Lower lobe of right lung (tissue), 2 donors: ENCODE measurements at regions not wholly inside any gene's neighbourhood (a gene's known extent, or its start where the extent isn't known, plus 50 kb on each side); places are given as distances from the start of the nearest gene placed in this dataset.

ENCODE experiments used
- ATAC-seq, 2 donors: fragments of 200-7000 bp; cut with Tn5 transposase; one replicate each; pipeline ENCODE4 v1.9.1; 2020 to 2022; ENCODE audit warnings: mild to moderate bottlenecking in 2 of 2, moderate library complexity in 2 of 2
- DNase-seq: peaks from one replicate; pipeline ENCODE4 v3.0.0-alpha.2; 2020
- H3K27ac ChIP-seq: fragments of 200-600 bp; one replicate; pipeline ENCODE4 v1.8.0; 2022
- H3K27me3 ChIP-seq: fragments of 200-600 bp; one replicate; pipeline ENCODE4 v1.8.0; 2022; ENCODE audit warnings: low read depth
- H3K36me3 ChIP-seq: fragments of 200-600 bp; one replicate; pipeline ENCODE4 v1.8.0; 2022; ENCODE audit warnings: mild to moderate bottlenecking
- H3K4me1 ChIP-seq: fragments of 200-600 bp; one replicate; pipeline ENCODE4 v1.8.0; 2022
- H3K4me3 ChIP-seq: fragments of 200-600 bp; one replicate; pipeline ENCODE4 v1.8.0; 2022; ENCODE audit warnings: mild to moderate bottlenecking
- H3K9me3 ChIP-seq: fragments of 200-600 bp; one replicate; pipeline ENCODE4 v1.8.0; 2022
- intact Hi-C: fragments of 100-400 bp; cut with DNase I; formaldehyde crosslinking; loops from one replicate; pipeline ENCODE4 v1.11.0; 2022
- TF ChIP-seq, protein P1 (sequence below): fragments of 200-600 bp; IDR thresholded peaks from one replicate; pipeline ENCODE4 v1.8.0; 2022; ENCODE audit warnings: antibody characterized with exemption, mild to moderate bottlenecking
- donor health status: DM: no; HTN: yes; CAD: no; lungs with severe emphysema.

DNA sequence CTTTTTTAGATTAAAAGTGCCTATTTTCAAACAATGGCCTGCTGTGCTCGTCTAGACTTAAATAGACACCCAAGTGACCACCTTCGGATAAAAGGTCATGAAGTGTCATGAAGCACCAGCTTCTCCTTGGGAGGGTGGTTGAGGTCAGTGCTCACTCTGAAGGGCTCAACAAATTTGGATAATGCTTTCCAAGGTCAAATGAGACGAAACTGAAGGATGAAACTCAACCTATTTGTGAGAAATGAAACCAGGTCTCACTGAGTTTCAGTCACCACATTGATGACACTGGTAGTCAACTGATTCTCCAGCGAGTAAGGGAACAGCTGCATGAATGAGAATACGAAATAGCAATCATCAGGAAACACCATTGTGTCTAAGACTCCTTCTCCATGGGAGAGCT is 852.6 kb downstream of the NTRK3 start:
- DNase-seq, result no peak
- H3K4me3 ChIP-seq, result no peak overlapping the region
- TF ChIP-seq, protein P1, sequence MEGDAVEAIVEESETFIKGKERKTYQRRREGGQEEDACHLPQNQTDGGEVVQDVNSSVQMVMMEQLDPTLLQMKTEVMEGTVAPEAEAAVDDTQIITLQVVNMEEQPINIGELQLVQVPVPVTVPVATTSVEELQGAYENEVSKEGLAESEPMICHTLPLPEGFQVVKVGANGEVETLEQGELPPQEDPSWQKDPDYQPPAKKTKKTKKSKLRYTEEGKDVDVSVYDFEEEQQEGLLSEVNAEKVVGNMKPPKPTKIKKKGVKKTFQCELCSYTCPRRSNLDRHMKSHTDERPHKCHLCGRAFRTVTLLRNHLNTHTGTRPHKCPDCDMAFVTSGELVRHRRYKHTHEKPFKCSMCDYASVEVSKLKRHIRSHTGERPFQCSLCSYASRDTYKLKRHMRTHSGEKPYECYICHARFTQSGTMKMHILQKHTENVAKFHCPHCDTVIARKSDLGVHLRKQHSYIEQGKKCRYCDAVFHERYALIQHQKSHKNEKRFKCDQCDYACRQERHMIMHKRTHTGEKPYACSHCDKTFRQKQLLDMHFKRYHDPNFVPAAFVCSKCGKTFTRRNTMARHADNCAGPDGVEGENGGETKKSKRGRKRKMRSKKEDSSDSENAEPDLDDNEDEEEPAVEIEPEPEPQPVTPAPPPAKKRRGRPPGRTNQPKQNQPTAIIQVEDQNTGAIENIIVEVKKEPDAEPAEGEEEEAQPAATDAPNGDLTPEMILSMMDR, result no peak
- no peaks in the 10 kb centered on the region for H3K9me3 ChIP-seq
- no peaks in the 10 kb centered on the region for H3K27me3 ChIP-seq
- no peaks in the 10 kb centered on the region for H3K36me3 ChIP-seq
- no peaks in the 10 kb centered on the region for H3K4me1 ChIP-seq
- H3K27ac ChIP-seq, result no peak overlapping the region
- no peak for ATAC-seq
- intact Hi-C loops, result no loop called here

DNA sequence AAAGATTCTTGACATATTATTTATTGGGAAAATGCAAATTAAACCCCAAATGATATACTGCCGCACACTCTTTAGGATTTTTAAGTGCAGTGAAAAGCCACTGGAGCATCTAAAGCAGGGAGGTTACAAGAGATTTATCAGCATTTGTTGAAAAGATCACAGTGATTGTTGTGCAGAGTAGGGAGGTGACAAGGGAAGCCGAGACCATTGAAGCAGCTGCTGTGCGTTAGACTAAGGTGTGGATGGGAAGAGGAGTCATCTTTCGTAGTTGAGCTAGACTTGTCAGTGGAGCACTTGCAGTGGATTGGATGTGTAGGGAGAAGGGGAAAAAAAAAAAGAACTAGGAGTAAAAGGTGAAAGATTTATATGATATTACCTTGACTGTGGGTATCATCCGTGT is 854.6 kb downstream of the NTRK3 start:
- DNase-seq (no peak), ATAC-seq (no peak)
- Histone ChIP-seq H3K9me3 (no peaks in the 10 kb centered on the region), H3K4me1 (no peaks in the 10 kb centered on the region), H3K36me3 (no peaks in the 10 kb centered on the region), H3K27ac (no peak overlapping the region), H3K27me3 (no peaks in the 10 kb centered on the region), H3K4me3 (no peak overlapping the region)
- intact Hi-C loops, result no loop called here
- TF ChIP-seq, protein P1, result no peak

DNA sequence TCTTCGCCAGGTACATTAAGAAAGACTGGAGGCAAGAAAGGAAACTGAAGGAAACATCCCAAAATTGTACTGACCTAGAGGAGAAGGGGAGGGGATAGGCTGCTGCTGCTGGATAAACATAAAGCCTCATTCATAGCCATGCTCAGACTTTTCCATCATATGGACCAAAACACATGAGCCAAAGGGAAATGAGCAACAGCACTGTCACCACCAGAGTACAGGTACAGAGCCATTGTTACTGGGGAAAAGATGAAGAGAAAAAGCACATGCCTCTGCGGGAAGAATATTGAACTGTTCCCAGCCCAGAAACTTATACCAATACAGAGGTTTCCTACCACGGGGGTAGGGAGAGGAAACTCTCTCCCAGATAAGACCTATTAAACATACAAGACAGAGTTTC is 861.9 kb downstream of the NTRK3 start:
- DNase-seq (no peak), ATAC-seq (no peak)
- TF ChIP-seq, protein P1, result no peak
- Histone ChIP-seq H3K27ac (no peak overlapping the region), H3K9me3 (peaks cover 5% of the 10 kb centered on the region), H3K4me3 (no peak overlapping the region), H3K4me1 (no peaks in the 10 kb centered on the region), H3K36me3 (no peaks in the 10 kb centered on the region), H3K27me3 (no peaks in the 10 kb centered on the region)
- intact Hi-C loops, result no loop called here

DNA sequence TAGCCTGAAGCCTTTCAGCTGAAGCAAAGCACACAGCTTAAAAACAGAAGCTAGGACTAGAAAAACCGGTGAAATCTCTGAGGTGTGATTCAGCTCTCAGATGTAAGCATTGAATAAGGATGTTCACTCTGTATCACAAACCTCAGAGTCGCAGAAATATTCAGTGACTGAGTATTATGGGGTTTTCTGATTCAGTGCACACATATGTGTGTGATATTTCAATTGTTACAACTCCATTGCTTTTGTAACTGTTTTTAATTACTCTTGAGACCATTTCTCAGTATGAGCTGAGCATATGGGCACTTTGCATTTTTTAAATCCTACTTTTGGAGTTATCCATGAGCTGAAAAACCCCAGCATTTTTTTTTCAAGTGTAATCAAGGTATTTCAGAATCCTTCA is 868.8 kb downstream of the NTRK3 start:
- Histone ChIP-seq H3K9me3 (no peaks in the 10 kb centered on the region), H3K4me1 (no peaks in the 10 kb centered on the region), H3K4me3 (no peak overlapping the region), H3K27me3 (no peaks in the 10 kb centered on the region), H3K36me3 (no peaks in the 10 kb centered on the region), H3K27ac (no peak overlapping the region)
- intact Hi-C loops, result no loop called here
- DNase-seq (no peak), ATAC-seq (no peak)
- TF ChIP-seq, protein P1, result no peak

DNA sequence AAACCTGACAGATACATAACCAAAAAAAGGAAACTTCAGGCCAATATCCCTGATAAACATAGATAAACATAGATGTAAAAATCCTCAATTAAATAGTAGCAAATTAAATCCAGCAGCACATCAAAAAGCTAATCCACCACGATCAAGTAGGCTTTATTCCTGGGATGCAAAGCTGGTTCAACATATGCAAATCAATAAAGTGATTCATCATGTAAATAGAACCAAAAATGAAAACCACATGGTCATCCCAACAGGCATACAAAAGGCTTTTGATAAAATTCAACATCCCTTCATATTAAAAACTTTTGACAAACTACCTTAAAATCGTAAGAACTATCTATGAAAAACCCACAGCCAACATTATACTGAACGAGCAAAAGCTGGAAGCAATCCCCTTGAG is 882.2 kb downstream of the NTRK3 start:
- intact Hi-C loops, result no loop called here
- no peaks in the 10 kb centered on the region for H3K9me3 ChIP-seq
- H3K27me3 ChIP-seq, result no peaks in the 10 kb centered on the region
- H3K27ac ChIP-seq, result no peak overlapping the region
- H3K36me3 ChIP-seq, result no peaks in the 10 kb centered on the region
- no peak overlapping the region for H3K4me3 ChIP-seq
- no peaks in the 10 kb centered on the region for H3K4me1 ChIP-seq
- no peak for DNase-seq
- TF ChIP-seq, protein P1, result no peak
- no peak for ATAC-seq

DNA sequence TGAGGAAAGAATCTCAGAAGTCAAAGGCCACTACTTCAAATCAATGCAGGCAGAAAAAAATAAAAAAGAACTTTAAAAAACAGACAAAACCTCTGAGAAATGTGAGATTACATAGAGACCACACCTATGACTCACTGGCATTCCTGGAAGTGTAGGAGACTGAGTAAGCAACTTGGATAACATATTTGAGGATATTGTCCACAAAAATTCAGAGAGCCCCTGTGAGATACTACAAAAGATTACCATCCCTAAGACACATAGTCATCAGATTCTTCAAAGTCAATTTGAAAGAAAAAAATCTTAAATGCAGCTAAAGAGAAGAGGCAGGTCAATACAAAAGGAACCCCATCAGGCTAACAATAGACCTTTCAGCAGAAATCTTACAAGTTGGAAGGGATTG is 887.3 kb downstream of the NTRK3 start:
- no peak for DNase-seq
- ATAC-seq, result no peak
- TF ChIP-seq, protein P1, result no peak
- Histone ChIP-seq H3K27ac (no peak overlapping the region), H3K36me3 (no peaks in the 10 kb centered on the region), H3K4me3 (no peak overlapping the region), H3K4me1 (no peaks in the 10 kb centered on the region), H3K27me3 (no peaks in the 10 kb centered on the region), H3K9me3 (no peaks in the 10 kb centered on the region)
- intact Hi-C loops, result no loop called here
